Activated CD8-positive, alpha-beta T cell treated with anti-CD3 and anti-CD28 coated beads for 36 hours (primary cell): ENCODE measurements at regions not wholly inside any gene's neighbourhood (a gene's known extent, or its start where the extent isn't known, plus 50 kb on each side); places are given as distances from the start of the nearest gene placed in this dataset.

ENCODE experiments used
- ATAC-seq: fragments of 200-7000 bp; cut with Tn5 transposase; one replicate; pipeline ENCODE4 v1.10.0; 2021; ENCODE audit warnings: mild to moderate bottlenecking, moderate library complexity
- CTCF ChIA-PET: fragments of 350-600 bp; sonication (Branson Sonifier 250); formaldehyde crosslinking; loops from one replicate; lab custom pipeline; 2021; ENCODE audit warnings: antibody characterized with exemption; lab: Charles Lee
- POLR2A ChIA-PET: fragments of 350-600 bp; sonication (Branson Sonifier 250); formaldehyde crosslinking; loops from one replicate; lab custom pipeline; 2021; ENCODE audit warnings: antibody characterized with exemption; lab: Charles Lee
- DNase-seq: peaks from one replicate; pipeline ENCODE4 v3.0.0-alpha.2; 2020
- H3K27ac Mint-ChIP-seq: one replicate; pipeline ENCODE4 v1.8.0; 2021; ENCODE audit warnings: mild to moderate bottlenecking, mixed read lengths
- H3K27me3 Mint-ChIP-seq: one replicate; pipeline ENCODE4 v1.8.0; 2021; ENCODE audit warnings: mixed read lengths
- H3K36me3 Mint-ChIP-seq: one replicate; pipeline ENCODE4 v1.8.0; 2021; ENCODE audit warnings: low read depth, mixed read lengths
- H3K4me1 Mint-ChIP-seq: one replicate; pipeline ENCODE4 v1.8.0; 2021; ENCODE audit warnings: low read depth, mixed read lengths
- H3K4me3 Mint-ChIP-seq: one replicate; pipeline ENCODE4 v1.8.0; 2021; ENCODE audit warnings: mild to moderate bottlenecking, moderate library complexity, mixed read lengths
- H3K9me3 Mint-ChIP-seq: one replicate; pipeline ENCODE4 v1.8.0; 2021; ENCODE audit warnings: mixed read lengths
- intact Hi-C: fragments of 100-400 bp; cut with micrococcal nuclease; formaldehyde crosslinking; loops from one replicate; pipeline ENCODE4 v1.10.0; 2022
- TF ChIP-seq, protein P1 (sequence below): fragments of 200-600 bp; IDR thresholded peaks from one replicate; pipeline ENCODE4 v1.8.0; 2022; ENCODE audit warnings: antibody characterized with exemption, mild to moderate bottlenecking

DNA sequence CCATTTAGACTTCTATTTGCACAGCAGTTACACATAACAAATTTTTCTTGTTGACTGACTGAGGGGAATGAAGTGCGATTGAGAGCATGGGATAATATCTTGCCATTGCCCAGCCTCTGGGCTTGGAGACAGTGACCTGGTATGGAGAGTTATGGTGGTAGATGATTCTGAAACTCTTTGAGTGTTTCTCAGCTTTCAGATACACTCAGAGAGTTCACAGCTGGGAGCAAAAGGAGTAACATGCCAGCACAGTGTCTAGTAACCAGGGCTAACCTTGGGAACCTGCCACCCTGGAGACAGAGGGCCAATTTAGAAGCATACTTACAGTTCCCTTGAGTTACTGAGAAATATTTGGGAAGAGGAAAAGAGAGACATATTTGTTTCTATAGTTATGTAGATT lies 1099.3 kb upstream of the CELF4 start:
- H3K27ac Mint-ChIP-seq = no peak overlapping the region
- H3K36me3 Mint-ChIP-seq = no peaks in the 10 kb centered on the region
- H3K27me3 Mint-ChIP-seq = no peaks in the 10 kb centered on the region
- intact Hi-C loops = no loop called here
- TF ChIP-seq, protein P1, sequence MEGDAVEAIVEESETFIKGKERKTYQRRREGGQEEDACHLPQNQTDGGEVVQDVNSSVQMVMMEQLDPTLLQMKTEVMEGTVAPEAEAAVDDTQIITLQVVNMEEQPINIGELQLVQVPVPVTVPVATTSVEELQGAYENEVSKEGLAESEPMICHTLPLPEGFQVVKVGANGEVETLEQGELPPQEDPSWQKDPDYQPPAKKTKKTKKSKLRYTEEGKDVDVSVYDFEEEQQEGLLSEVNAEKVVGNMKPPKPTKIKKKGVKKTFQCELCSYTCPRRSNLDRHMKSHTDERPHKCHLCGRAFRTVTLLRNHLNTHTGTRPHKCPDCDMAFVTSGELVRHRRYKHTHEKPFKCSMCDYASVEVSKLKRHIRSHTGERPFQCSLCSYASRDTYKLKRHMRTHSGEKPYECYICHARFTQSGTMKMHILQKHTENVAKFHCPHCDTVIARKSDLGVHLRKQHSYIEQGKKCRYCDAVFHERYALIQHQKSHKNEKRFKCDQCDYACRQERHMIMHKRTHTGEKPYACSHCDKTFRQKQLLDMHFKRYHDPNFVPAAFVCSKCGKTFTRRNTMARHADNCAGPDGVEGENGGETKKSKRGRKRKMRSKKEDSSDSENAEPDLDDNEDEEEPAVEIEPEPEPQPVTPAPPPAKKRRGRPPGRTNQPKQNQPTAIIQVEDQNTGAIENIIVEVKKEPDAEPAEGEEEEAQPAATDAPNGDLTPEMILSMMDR = no peak
- no peak for DNase-seq
- POLR2A ChIA-PET = no interaction called here
- CTCF ChIA-PET = no interaction called here
- H3K9me3 Mint-ChIP-seq = no peaks in the 10 kb centered on the region
- no peaks in the 10 kb centered on the region for H3K4me1 Mint-ChIP-seq
- no peak overlapping the region for H3K4me3 Mint-ChIP-seq
- ATAC-seq = no peak

DNA sequence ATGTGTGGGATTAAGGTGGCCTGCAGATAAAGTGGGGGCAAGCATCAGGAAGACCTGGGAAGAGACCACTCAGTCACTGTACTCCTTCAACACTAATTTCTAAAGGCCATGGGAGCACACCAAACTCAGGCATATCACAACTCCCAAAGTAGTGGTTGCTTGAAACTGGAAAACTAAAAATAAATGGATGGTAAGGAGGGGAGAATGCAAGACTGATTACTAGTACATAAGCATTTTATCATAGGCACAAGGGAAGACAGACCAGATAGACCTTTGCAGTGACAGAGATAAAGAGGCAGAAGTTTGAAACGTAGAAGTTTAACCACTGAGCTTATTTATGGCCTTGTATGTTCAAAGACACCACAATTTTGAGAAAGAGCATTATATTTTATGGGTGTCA lies 1098.1 kb upstream of the CELF4 start:
- Mint-ChIP-seq H3K9me3 (no peaks in the 10 kb centered on the region), H3K4me3 (no peak overlapping the region), H3K36me3 (no peaks in the 10 kb centered on the region), H3K27ac (no peak overlapping the region), H3K4me1 (no peaks in the 10 kb centered on the region), H3K27me3 (no peaks in the 10 kb centered on the region)
- TF ChIP-seq, protein P1 = no peak
- intact Hi-C loops = no loop called here
- ATAC-seq (no peak), DNase-seq (no peak)
- ChIA-PET POLR2A (no interaction called here), CTCF (no interaction called here)

DNA sequence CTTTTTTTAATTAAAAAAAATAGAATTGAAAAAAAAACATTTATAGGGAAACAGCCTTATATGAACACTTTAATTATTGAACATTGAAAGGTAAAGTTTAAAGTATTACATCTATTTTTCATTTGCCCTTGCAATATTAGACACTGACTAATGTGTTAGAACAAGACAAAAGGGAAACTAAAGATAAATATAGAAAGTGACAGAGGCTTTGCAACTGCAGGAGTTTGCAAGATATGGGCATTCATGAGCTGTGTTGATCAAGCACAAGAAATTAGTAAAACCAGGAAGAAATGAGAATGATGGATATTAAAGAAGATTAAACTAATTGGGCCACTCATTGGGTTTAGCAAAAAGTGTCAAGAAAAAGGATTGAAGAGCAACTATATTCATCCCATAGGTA lies 1097.7 kb upstream of the CELF4 start:
- TF ChIP-seq, protein P1 = no peak

DNA sequence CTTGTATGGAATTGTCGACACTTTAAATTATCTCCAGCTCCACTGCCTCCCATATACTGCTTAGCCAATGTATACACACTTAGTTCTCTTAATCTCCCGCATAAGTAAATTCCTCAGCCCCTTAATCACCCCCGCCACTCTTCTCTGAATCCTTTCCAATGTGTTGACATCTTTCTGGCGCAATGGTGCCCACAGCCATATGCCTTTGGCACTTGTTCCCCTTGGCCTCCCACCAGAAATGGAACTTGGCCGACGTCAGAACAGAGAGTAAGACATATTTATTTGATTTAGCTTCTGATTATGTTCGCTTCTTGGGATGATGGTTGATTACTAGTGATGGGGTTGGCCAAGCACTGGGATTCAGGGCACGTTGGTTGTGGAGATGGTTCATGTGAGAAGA lies 1089.3 kb upstream of the CELF4 start:
- intact Hi-C loops = no loop called here
- DNase-seq (no peak), ATAC-seq (no peak)
- TF ChIP-seq, protein P1 = no peak
- H3K4me1 Mint-ChIP-seq = no peaks in the 10 kb centered on the region
- H3K36me3 Mint-ChIP-seq = no peaks in the 10 kb centered on the region
- H3K27me3 Mint-ChIP-seq = no peaks in the 10 kb centered on the region
- ChIA-PET CTCF (no interaction called here), POLR2A (no interaction called here)
- no peak overlapping the region for H3K4me3 Mint-ChIP-seq
- H3K27ac Mint-ChIP-seq = no peak overlapping the region
- no peaks in the 10 kb centered on the region for H3K9me3 Mint-ChIP-seq

More for the DNA sequence above, 1097.7 kb upstream of the CELF4 start:
- Mint-ChIP-seq H3K27ac (no peak overlapping the region), H3K9me3 (no peaks in the 10 kb centered on the region), H3K27me3 (no peaks in the 10 kb centered on the region), H3K4me1 (no peaks in the 10 kb centered on the region), H3K36me3 (no peaks in the 10 kb centered on the region), H3K4me3 (no peak overlapping the region)
- DNase-seq = no peak
- ATAC-seq = no peak
- POLR2A ChIA-PET = no interaction called here
- intact Hi-C loops = no loop called here
- CTCF ChIA-PET = no interaction called here

DNA sequence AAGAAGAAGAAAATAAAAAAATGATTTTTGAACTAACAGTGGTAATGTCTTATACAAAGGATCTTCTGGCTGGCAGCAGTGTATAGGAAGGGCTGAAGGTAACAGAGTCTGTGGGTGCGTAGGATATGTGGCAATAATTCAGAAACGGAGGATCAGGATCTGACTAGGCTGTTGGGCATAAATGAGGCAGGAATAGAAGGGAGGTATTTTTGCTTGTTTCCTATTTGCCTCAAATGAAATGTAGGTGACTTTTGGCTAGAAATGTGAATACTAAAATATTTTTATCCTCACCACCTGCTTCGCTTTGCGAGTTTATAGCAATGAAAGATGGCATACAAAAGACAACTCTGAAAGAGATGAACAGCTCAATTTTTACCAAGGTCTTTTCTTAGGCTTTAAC lies 1086.1 kb upstream of the CELF4 start:
- ATAC-seq (no peak), DNase-seq (no peak)
- H3K9me3 Mint-ChIP-seq = no peaks in the 10 kb centered on the region
- POLR2A ChIA-PET = no interaction called here
- CTCF ChIA-PET = no interaction called here
- H3K4me1 Mint-ChIP-seq = no peaks in the 10 kb centered on the region
- intact Hi-C loops = no loop called here
- no peaks in the 10 kb centered on the region for H3K36me3 Mint-ChIP-seq
- no peak overlapping the region for H3K27ac Mint-ChIP-seq
- no peak overlapping the region for H3K4me3 Mint-ChIP-seq
- no peaks in the 10 kb centered on the region for H3K27me3 Mint-ChIP-seq
- TF ChIP-seq, protein P1 = no peak
